OCI-LY7 (cell line): ENCODE measurements at regions not wholly inside any gene's neighbourhood (a gene's known extent, or its start where the extent isn't known, plus 50 kb on each side); places are given as distances from the start of the nearest gene placed in this dataset.

Source experiments
- CTCF ChIP-seq: fragments of 200-600 bp; sonication (generic); conservative IDR thresholded peaks from 2 replicates; pipeline ENCODE4 v1.5.1; 2014; ENCODE audit warnings: mild to moderate bottlenecking, antibody characterized with exemption, low read length, moderate library complexity, mixed read lengths
- EZH2phosphoT487 ChIP-seq: fragments of 200-600 bp; sonication (generic); IDR thresholded peaks from 2 replicates; pipeline ENCODE4 v1.6.1; 2018; ENCODE audit warnings: low read depth, borderline replicate concordance, mild to moderate bottlenecking, mixed run types, antibody characterized with exemption, low read length, moderate library complexity, mixed read lengths

GRCh38 chr9:71210326-71210725, 88.9 kb upstream of the TRPM3 start:
- TF ChIP-seq CTCF (no peak), EZH2phosphoT487 (no peak)
